Stimulated activated naive CD8-positive, alpha-beta T cell treated with anti-CD3 and anti-CD28 coated beads, Interleukin-15, Interleukin-2, amounts not matched to agents 100 U/mL and 50 U/mL, for 24 hours (primary cell): ENCODE measurements at regions not wholly inside any gene's neighbourhood (a gene's known extent, or its start where the extent isn't known, plus 50 kb on each side); places are given as distances from the start of the nearest gene placed in this dataset.
A peak's percentile ranks its signal among the peaks of the same experiment; 100 is the strongest.

Experiments
- ATAC-seq: fragments of 150-1000 bp; cut with Tn5 transposase; one replicate; pipeline ENCODE4 v1.10.0; 2021
- DNase-seq: peaks from one replicate; pipeline ENCODE4 v3.0.0; 2021

GRCh38 chr3:194995334-194995733 is 275.6 kb downstream of the XXYLT1 start:
- DNase-seq (no peak), ATAC-seq (no peak)

- ATAC-seq (no peak), DNase-seq (no peak)
Observed at GRCh38 chr3:194995922-194996321, 275.0 kb downstream of the XXYLT1 start.

GRCh38 chr3:194996746-194997145 is 274.2 kb downstream of the XXYLT1 start:
- DNase-seq (no peak), ATAC-seq (no peak)

- DNase-seq (no peak), ATAC-seq (no peak)
Observed at GRCh38 chr3:194998417-194998816, 272.5 kb downstream of the XXYLT1 start.

GRCh38 chr3:194998948-194999347 is 272.0 kb downstream of the XXYLT1 start:
- no peak for ATAC-seq
- DNase-seq: no peak

GRCh38 chr3:194999491-194999890 is 271.5 kb downstream of the XXYLT1 start:
- ATAC-seq: no peak
- no peak for DNase-seq

GRCh38 chr3:195001261-195001660 is 269.7 kb downstream of the XXYLT1 start:
- ATAC-seq: no peak
- no peak for DNase-seq

GRCh38 chr3:195001961-195002861 is 268.7 kb downstream of the XXYLT1 start:
- ATAC-seq: peak; percentile 41
- DNase-seq: peak; percentile 29

- DNase-seq: no peak
- ATAC-seq: no peak
Observed at GRCh38 chr3:195003006-195003892, 267.7 kb downstream of the XXYLT1 start.

- DNase-seq: no peak
- ATAC-seq: no peak
Observed at GRCh38 chr3:195003893-195004289, 267.1 kb downstream of the XXYLT1 start.

- ATAC-seq: no peak
- no peak for DNase-seq
Observed at GRCh38 chr3:195004512-195005250, 266.3 kb downstream of the XXYLT1 start.

- no peak for ATAC-seq
Observed at GRCh38 chr3:195005251-195005620, 265.7 kb downstream of the XXYLT1 start.

GRCh38 chr3:195005759-195006510 is 265.0 kb downstream of the XXYLT1 start:
- DNase-seq (no peak), ATAC-seq (no peak)

More at GRCh38 chr3:195005251-195005620, 265.7 kb downstream of the XXYLT1 start:
- DNase-seq: no peak

- ATAC-seq: no peak
- no peak for DNase-seq
Observed at GRCh38 chr3:195007151-195007550, 263.8 kb downstream of the XXYLT1 start.

- ATAC-seq (no peak), DNase-seq (no peak)
Observed at GRCh38 chr3:195007766-195008165, 263.2 kb downstream of the XXYLT1 start.

- ATAC-seq: no peak
- DNase-seq: no peak
Observed at GRCh38 chr3:195008816-195009215, 262.1 kb downstream of the XXYLT1 start.

GRCh38 chr3:195009616-195010015 is 261.3 kb downstream of the XXYLT1 start:
- ATAC-seq (no peak), DNase-seq (no peak)

GRCh38 chr3:195010551-195011100 is 260.3 kb downstream of the XXYLT1 start:
- DNase-seq (no peak), ATAC-seq (no peak)

- ATAC-seq: no peak
- DNase-seq: no peak
Observed at GRCh38 chr3:195011231-195011834, 259.6 kb downstream of the XXYLT1 start.

- no peak for ATAC-seq
- no peak for DNase-seq
Observed at GRCh38 chr3:195012100-195012499, 258.9 kb downstream of the XXYLT1 start.

GRCh38 chr3:195012571-195012970 is 258.4 kb downstream of the XXYLT1 start:
- ATAC-seq (no peak), DNase-seq (no peak)
